Progenitor cell of endocrine pancreas (in vitro differentiated cells): ENCODE measurements at regions not wholly inside any gene's neighbourhood (a gene's known extent, or its start where the extent isn't known, plus 50 kb on each side); places are given as distances from the start of the nearest gene placed in this dataset.

Source experiments
- DNase-seq: peaks from one replicate; pipeline ENCODE4 v3.0.0; 2021; ENCODE audit warnings: low spot score; ENCODE audit not compliant: unreplicated experiment
- H3K27ac Mint-ChIP-seq: 2 replicates; pipeline ENCODE4 v1.8.0; 2021; ENCODE audit warnings: mild to moderate bottlenecking, moderate library complexity, mixed read lengths
- H3K27me3 Mint-ChIP-seq: 2 replicates; pipeline ENCODE4 v1.8.0; 2021; ENCODE audit warnings: mixed read lengths
- H3K36me3 Mint-ChIP-seq: 2 replicates; pipeline ENCODE4 v1.8.0; 2022; ENCODE audit warnings: mixed read lengths; ENCODE audit not compliant: insufficient read depth
- H3K4me1 Mint-ChIP-seq: 2 replicates; pipeline ENCODE4 v1.8.0; 2021; ENCODE audit warnings: low read depth, mixed read lengths
- H3K4me3 Mint-ChIP-seq: 2 replicates; pipeline ENCODE4 v1.8.0; 2021; ENCODE audit warnings: low read depth, mild to moderate bottlenecking, moderate library complexity, mixed read lengths
- H3K9me3 Mint-ChIP-seq: 2 replicates; pipeline ENCODE4 v1.8.0; 2021; ENCODE audit warnings: low read depth, mixed read lengths
- CTCF ChIP-seq: fragments of 200-600 bp; sonication (generic); IDR thresholded peaks from one replicate; pipeline ENCODE4 v1.5.0; 2021; ENCODE audit warnings: antibody characterized with exemption, mild to moderate bottlenecking; ENCODE audit not compliant: unreplicated experiment

- no peak for TF ChIP-seq CTCF
- H3K9me3 Mint-ChIP-seq = peaks cover 3% of the 10 kb centered on the region
- no peaks in the 10 kb centered on the region for H3K27me3 Mint-ChIP-seq
- DNase-seq = no peak
- H3K36me3 Mint-ChIP-seq = no peaks in the 10 kb centered on the region
- H3K4me1 Mint-ChIP-seq = peaks cover 21% of the 10 kb centered on the region
- no peak overlapping the region for H3K4me3 Mint-ChIP-seq
- no peak overlapping the region for H3K27ac Mint-ChIP-seq
These were observed 1279.1 kb upstream of the SORCS1 start for GRCh38 chr10:108443636-108444035.

GRCh38 chr10:108439397-108439796 lies 1274.9 kb upstream of the SORCS1 start:
- H3K36me3 Mint-ChIP-seq = no peaks in the 10 kb centered on the region
- TF ChIP-seq CTCF = no peak

GRCh38 chr10:108436096-108436495 lies 1271.6 kb upstream of the SORCS1 start:
- H3K36me3 Mint-ChIP-seq = no peaks in the 10 kb centered on the region
- H3K27ac Mint-ChIP-seq = no peak overlapping the region
- no peaks in the 10 kb centered on the region for H3K27me3 Mint-ChIP-seq
- no peak for DNase-seq
- H3K4me1 Mint-ChIP-seq = peaks cover 6% of the 10 kb centered on the region
- H3K4me3 Mint-ChIP-seq = no peak overlapping the region
- TF ChIP-seq CTCF = no peak
- H3K9me3 Mint-ChIP-seq = no peaks in the 10 kb centered on the region

More at GRCh38 chr10:108439397-108439796, 1274.9 kb upstream of the SORCS1 start:
- no peak overlapping the region for H3K27ac Mint-ChIP-seq
- H3K9me3 Mint-ChIP-seq = no peaks in the 10 kb centered on the region
- H3K4me1 Mint-ChIP-seq = peaks cover 11% of the 10 kb centered on the region
- no peak overlapping the region for H3K4me3 Mint-ChIP-seq
- no peak for DNase-seq
- no peaks in the 10 kb centered on the region for H3K27me3 Mint-ChIP-seq

GRCh38 chr10:108434559-108435252 lies 1270.2 kb upstream of the SORCS1 start:
- Mint-ChIP-seq H3K36me3 (no peaks in the 10 kb centered on the region), H3K9me3 (no peaks in the 10 kb centered on the region), H3K4me3 (no peak overlapping the region), H3K27ac (no peak overlapping the region), H3K27me3 (no peaks in the 10 kb centered on the region), H3K4me1 (no peaks in the 10 kb centered on the region)
- no peak for DNase-seq
- no peak for TF ChIP-seq CTCF

- TF ChIP-seq CTCF = no peak
- DNase-seq = no peak
- H3K9me3 Mint-ChIP-seq = no peaks in the 10 kb centered on the region
- H3K36me3 Mint-ChIP-seq = no peaks in the 10 kb centered on the region
- H3K27me3 Mint-ChIP-seq = no peaks in the 10 kb centered on the region
- no peaks in the 10 kb centered on the region for H3K4me1 Mint-ChIP-seq
- H3K4me3 Mint-ChIP-seq = no peak overlapping the region
- no peak overlapping the region for H3K27ac Mint-ChIP-seq
These were observed 1262.6 kb upstream of the SORCS1 start for GRCh38 chr10:108427146-108427545.
